GM23338 (cell line): ENCODE measurements at regions not wholly inside any gene's neighbourhood (a gene's known extent, or its start where the extent isn't known, plus 50 kb on each side); places are given as distances from the start of the nearest gene placed in this dataset.

ENCODE experiments used
- ATAC-seq: fragments of 200-7000 bp; cut with Tn5 transposase; 3 replicates; pipeline ENCODE4 v1.9.1; 2020
- DNase-seq: peaks from one replicate; pipeline ENCODE4 v3.0.0-alpha.2; 2015; ENCODE audit warnings: low spot score
- H2AFZ ChIP-seq: fragments of 200-600 bp; sonication (generic); 2 replicates; pipeline ENCODE4 v1.8.0; 2016; ENCODE audit warnings: antibody characterized with exemption, mild to moderate bottlenecking, moderate library complexity
- H3F3A ChIP-seq: fragments of 200-600 bp; sonication (generic); replicated peaks from 2 replicates; pipeline ENCODE4 v1.8.0; 2017; ENCODE audit warnings: antibody characterized with exemption, mixed run types, low read depth
- H3K27ac ChIP-seq: fragments of 200-600 bp; sonication (generic); 2 replicates; pipeline ENCODE4 v1.6.1; 2016; ENCODE audit warnings: low read depth
- H3K27me3 ChIP-seq: fragments of 200-600 bp; sonication (generic); 2 replicates; pipeline ENCODE4 v1.8.0; 2016; ENCODE audit warnings: mild to moderate bottlenecking, mixed run types, moderate library complexity; ENCODE audit not compliant: insufficient read depth
- H3K36me3 ChIP-seq: fragments of 200-600 bp; sonication (generic); 2 replicates; pipeline ENCODE4 v1.8.0; 2016; ENCODE audit warnings: mild to moderate bottlenecking; ENCODE audit not compliant: insufficient read depth
- H3K4me1 ChIP-seq: fragments of 200-600 bp; sonication (generic); 2 replicates; pipeline ENCODE4 v1.8.0; 2016; ENCODE audit warnings: mild to moderate bottlenecking, moderate library complexity; ENCODE audit not compliant: insufficient read depth
- H3K4me2 ChIP-seq: fragments of 200-600 bp; sonication (generic); 2 replicates; pipeline ENCODE4 v1.7.1; 2017; ENCODE audit warnings: mixed run types
- H3K4me3 ChIP-seq: fragments of 200-600 bp; sonication (generic); 2 replicates; pipeline ENCODE4 v1.6.1; 2016; ENCODE audit warnings: mixed run types
- H3K79me2 ChIP-seq: fragments of 200-600 bp; sonication (generic); replicated peaks from 2 replicates; pipeline ENCODE4 v1.8.0; 2017; ENCODE audit warnings: mild to moderate bottlenecking; ENCODE audit not compliant: insufficient read depth
- H3K9me2 ChIP-seq: fragments of 200-600 bp; sonication (generic); 2 replicates; pipeline ENCODE4 v1.8.0; 2017; ENCODE audit not compliant: insufficient read depth
- H4K20me1 ChIP-seq: fragments of 200-600 bp; sonication (generic); replicated peaks from 2 replicates; pipeline ENCODE4 v1.8.0; 2017; ENCODE audit warnings: mild to moderate bottlenecking; ENCODE audit not compliant: insufficient read depth
- H3K27ac Mint-ChIP-seq: 2 replicates; pipeline ENCODE4 v1.8.0; 2020; ENCODE audit warnings: inconsistent platforms, mild to moderate bottlenecking, moderate library complexity, mixed read lengths
- H3K27me3 Mint-ChIP-seq: 3 replicates; pipeline ENCODE4 v1.8.0; 2022; ENCODE audit warnings: low read depth, mild to moderate bottlenecking, moderate library complexity, mixed read lengths, inconsistent platforms; ENCODE audit not compliant: insufficient read depth, poor library complexity
- H3K36me3 Mint-ChIP-seq: 3 replicates; pipeline ENCODE4 v1.8.0; 2021; ENCODE audit warnings: low read depth, mild to moderate bottlenecking, inconsistent platforms, moderate library complexity, mixed read lengths
- H3K4me1 Mint-ChIP-seq: 3 replicates; pipeline ENCODE4 v1.8.0; 2020; ENCODE audit warnings: mild to moderate bottlenecking, inconsistent platforms, mixed read lengths
- H3K4me3 Mint-ChIP-seq: 3 replicates; pipeline ENCODE4 v1.8.0; 2021; ENCODE audit warnings: moderate library complexity, mild to moderate bottlenecking, inconsistent platforms, mixed read lengths
- H3K9me3 Mint-ChIP-seq: 3 replicates; pipeline ENCODE4 v1.8.0; 2020; ENCODE audit warnings: moderate library complexity, mild to moderate bottlenecking, inconsistent platforms, mixed read lengths
- CREB1 ChIP-seq: fragments of 250-450 bp; sonication (Bioruptor Pico); IDR thresholded peaks from 2 replicates; pipeline ENCODE4 v1.5.0; 2020; ENCODE audit warnings: low read depth, mild to moderate bottlenecking, moderate library complexity
- EZH2 ChIP-seq: fragments of 200-600 bp; sonication (generic); IDR thresholded peaks from one replicate; pipeline ENCODE4 v1.8.0; 2017; ENCODE audit warnings: antibody characterized with exemption, mild to moderate bottlenecking, low read depth; ENCODE audit not compliant: unreplicated experiment
- EZH2phosphoT487 ChIP-seq: fragments of 200-600 bp; sonication (generic); IDR thresholded peaks from one replicate; pipeline ENCODE4 v1.8.1; 2018; ENCODE audit warnings: antibody characterized with exemption; ENCODE audit not compliant: unreplicated experiment
- JUNB ChIP-seq: IDR thresholded peaks from one replicate; pipeline ENCODE4 v1.6.1; 2016; ENCODE audit warnings: antibody characterized with exemption; ENCODE audit not compliant: unreplicated experiment
- NANOG ChIP-seq: IDR thresholded peaks from 2 replicates; pipeline ENCODE4 v1.6.1; 2016; ENCODE audit warnings: antibody characterized with exemption, borderline replicate concordance
- POLR2AphosphoS5 ChIP-seq: IDR thresholded peaks from 2 replicates; pipeline ENCODE4 v1.6.1; 2016; ENCODE audit warnings: antibody characterized with exemption, low read depth
- STAT1 ChIP-seq: IDR thresholded peaks from one replicate; pipeline ENCODE4 v1.6.1; 2016; ENCODE audit warnings: antibody characterized with exemption; ENCODE audit not compliant: unreplicated experiment
- ZNF114 ChIP-seq: fragments of 250-450 bp; sonication (Bioruptor Pico); IDR thresholded peaks from 2 replicates; pipeline ENCODE4 v1.5.0; 2020; ENCODE audit warnings: mild to moderate bottlenecking, moderate library complexity
- ZNF331 ChIP-seq: fragments of 250-450 bp; sonication (Bioruptor Pico); IDR thresholded peaks from 2 replicates; pipeline ENCODE4 v1.5.0; 2020; ENCODE audit warnings: low read depth, mild to moderate bottlenecking, moderate library complexity
- TF ChIP-seq, protein P1 (sequence below): IDR thresholded peaks from 2 replicates; pipeline ENCODE4 v1.6.1; 2016; ENCODE audit warnings: antibody characterized with exemption
- TF ChIP-seq, protein P2 (sequence below): fragments of 250-450 bp; sonication (Bioruptor Pico); IDR thresholded peaks from 2 replicates; pipeline ENCODE4 v1.5.0; 2020; ENCODE audit warnings: mild to moderate bottlenecking, moderate library complexity
- TF ChIP-seq, protein P3 (sequence below), 2 experiments: fragments of 200-600 bp in 1 of 2; sonication (generic) in 1 of 2; conservative IDR thresholded peaks; 2 replicates each; pipeline versions ENCODE4 v1.5.1 to v1.6.1; 2016 to 2017; ENCODE audit warnings: antibody characterized with exemption in 2 of 2, low read depth in 2 of 2, mild to moderate bottlenecking in 2 of 2, moderate library complexity in 1 of 2
- TF ChIP-seq, protein P4 (sequence below): IDR thresholded peaks from one replicate; pipeline ENCODE4 v1.6.1; 2018; ENCODE audit warnings: antibody characterized with exemption; ENCODE audit not compliant: unreplicated experiment

DNA sequence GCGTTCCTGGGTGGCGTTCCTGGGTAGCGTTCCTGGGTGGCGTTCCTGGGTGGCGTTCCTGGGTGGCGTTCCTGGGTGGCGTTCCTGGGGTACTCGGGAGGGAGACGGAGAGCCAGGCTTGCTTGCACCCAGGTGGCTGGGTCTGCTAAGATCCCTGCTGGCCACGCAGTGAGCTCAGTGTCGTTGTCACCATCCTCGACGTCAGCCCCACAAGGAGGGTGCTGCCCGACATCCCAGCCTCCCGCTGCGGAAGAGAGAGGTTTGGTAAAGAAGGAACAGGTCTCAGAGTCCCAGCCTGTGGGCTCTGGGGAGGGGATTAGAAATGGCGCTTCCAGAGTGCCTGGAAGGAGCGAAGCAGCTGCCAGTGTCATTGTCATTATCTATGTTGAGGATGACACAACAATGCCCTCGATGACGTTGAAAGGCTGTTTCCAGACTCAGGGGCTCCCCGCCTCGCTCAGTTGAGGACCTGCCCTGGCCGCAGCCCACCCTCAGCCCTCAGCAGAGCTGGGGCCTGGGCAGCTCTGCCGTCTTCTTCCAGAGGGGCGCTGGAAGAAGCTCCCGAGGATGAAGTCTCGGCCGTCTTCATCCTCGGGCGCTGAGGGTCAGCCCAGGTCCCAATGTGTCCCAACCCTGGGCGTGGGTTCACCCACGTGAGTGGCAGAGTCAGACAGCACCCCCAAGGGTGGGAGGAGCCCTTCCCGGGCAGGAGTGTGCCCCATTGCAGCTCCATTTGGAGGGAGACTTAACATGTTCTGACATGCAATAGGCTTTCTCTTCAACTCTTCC, 328.8 kb downstream of the ADGRD1 start:
- no peaks in the 10 kb centered on the region for H3K4me1 ChIP-seq
- H3K79me2 ChIP-seq, result no peaks in the 10 kb centered on the region
- H2AFZ ChIP-seq, result no peak overlapping the region
- no peak overlapping the region for H3K27ac ChIP-seq
- no peak for DNase-seq
- no peaks in the 10 kb centered on the region for H3K27me3 ChIP-seq
- TF ChIP-seq EZH2 (no peak), EZH2phosphoT487 (no peak), CREB1 (no peak), ZNF114 (no peak), POLR2AphosphoS5 (no peak), STAT1 (no peak), JUNB (no peak), ZNF331 (CRISPR knock-in tag) (no peak), NANOG (no peak)
- TF ChIP-seq, protein P1, sequence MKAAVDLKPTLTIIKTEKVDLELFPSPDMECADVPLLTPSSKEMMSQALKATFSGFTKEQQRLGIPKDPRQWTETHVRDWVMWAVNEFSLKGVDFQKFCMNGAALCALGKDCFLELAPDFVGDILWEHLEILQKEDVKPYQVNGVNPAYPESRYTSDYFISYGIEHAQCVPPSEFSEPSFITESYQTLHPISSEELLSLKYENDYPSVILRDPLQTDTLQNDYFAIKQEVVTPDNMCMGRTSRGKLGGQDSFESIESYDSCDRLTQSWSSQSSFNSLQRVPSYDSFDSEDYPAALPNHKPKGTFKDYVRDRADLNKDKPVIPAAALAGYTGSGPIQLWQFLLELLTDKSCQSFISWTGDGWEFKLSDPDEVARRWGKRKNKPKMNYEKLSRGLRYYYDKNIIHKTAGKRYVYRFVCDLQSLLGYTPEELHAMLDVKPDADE, result no peak
- TF ChIP-seq, protein P2, sequence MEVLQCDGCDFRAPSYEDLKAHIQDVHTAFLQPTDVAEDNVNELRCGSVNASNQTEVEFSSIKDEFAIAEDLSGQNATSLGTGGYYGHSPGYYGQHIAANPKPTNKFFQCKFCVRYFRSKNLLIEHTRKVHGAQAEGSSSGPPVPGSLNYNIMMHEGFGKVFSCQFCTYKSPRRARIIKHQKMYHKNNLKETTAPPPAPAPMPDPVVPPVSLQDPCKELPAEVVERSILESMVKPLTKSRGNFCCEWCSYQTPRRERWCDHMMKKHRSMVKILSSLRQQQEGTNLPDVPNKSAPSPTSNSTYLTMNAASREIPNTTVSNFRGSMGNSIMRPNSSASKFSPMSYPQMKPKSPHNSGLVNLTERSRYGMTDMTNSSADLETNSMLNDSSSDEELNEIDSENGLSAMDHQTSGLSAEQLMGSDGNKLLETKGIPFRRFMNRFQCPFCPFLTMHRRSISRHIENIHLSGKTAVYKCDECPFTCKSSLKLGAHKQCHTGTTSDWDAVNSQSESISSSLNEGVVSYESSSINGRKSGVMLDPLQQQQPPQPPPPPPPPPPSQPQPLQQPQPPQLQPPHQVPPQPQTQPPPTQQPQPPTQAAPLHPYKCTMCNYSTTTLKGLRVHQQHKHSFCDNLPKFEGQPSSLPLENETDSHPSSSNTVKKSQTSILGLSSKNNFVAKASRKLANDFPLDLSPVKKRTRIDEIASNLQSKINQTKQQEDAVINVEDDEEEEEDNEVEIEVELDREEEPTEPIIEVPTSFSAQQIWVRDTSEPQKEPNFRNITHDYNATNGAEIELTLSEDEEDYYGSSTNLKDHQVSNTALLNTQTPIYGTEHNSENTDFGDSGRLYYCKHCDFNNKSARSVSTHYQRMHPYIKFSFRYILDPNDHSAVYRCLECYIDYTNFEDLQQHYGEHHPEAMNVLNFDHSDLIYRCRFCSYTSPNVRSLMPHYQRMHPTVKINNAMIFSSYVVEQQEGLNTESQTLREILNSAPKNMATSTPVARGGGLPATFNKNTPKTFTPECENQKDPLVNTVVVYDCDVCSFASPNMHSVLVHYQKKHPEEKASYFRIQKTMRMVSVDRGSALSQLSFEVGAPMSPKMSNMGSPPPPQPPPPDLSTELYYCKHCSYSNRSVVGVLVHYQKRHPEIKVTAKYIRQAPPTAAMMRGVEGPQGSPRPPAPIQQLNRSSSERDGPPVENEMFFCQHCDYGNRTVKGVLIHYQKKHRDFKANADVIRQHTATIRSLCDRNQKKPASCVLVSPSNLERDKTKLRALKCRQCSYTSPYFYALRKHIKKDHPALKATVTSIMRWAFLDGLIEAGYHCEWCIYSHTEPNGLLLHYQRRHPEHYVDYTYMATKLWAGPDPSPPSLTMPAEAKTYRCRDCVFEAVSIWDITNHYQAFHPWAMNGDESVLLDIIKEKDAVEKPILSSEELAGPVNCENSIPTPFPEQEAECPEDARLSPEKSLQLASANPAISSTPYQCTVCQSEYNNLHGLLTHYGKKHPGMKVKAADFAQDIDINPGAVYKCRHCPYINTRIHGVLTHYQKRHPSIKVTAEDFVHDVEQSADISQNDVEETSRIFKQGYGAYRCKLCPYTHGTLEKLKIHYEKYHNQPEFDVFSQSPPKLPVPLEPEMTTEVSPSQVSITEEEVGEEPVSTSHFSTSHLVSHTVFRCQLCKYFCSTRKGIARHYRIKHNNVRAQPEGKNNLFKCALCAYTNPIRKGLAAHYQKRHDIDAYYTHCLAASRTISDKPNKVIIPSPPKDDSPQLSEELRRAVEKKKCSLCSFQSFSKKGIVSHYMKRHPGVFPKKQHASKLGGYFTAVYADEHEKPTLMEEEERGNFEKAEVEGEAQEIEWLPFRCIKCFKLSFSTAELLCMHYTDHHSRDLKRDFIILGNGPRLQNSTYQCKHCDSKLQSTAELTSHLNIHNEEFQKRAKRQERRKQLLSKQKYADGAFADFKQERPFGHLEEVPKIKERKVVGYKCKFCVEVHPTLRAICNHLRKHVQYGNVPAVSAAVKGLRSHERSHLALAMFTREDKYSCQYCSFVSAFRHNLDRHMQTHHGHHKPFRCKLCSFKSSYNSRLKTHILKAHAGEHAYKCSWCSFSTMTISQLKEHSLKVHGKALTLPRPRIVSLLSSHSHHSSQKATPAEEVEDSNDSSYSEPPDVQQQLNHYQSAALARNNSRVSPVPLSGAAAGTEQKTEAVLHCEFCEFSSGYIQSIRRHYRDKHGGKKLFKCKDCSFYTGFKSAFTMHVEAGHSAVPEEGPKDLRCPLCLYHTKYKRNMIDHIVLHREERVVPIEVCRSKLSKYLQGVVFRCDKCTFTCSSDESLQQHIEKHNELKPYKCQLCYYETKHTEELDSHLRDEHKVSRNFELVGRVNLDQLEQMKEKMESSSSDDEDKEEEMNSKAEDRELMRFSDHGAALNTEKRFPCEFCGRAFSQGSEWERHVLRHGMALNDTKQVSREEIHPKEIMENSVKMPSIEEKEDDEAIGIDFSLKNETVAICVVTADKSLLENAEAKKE, result no peak
- TF ChIP-seq, protein P3, sequence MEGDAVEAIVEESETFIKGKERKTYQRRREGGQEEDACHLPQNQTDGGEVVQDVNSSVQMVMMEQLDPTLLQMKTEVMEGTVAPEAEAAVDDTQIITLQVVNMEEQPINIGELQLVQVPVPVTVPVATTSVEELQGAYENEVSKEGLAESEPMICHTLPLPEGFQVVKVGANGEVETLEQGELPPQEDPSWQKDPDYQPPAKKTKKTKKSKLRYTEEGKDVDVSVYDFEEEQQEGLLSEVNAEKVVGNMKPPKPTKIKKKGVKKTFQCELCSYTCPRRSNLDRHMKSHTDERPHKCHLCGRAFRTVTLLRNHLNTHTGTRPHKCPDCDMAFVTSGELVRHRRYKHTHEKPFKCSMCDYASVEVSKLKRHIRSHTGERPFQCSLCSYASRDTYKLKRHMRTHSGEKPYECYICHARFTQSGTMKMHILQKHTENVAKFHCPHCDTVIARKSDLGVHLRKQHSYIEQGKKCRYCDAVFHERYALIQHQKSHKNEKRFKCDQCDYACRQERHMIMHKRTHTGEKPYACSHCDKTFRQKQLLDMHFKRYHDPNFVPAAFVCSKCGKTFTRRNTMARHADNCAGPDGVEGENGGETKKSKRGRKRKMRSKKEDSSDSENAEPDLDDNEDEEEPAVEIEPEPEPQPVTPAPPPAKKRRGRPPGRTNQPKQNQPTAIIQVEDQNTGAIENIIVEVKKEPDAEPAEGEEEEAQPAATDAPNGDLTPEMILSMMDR (conservative IDR thresholded peaks at IDR 0.05; ENCODE audit: low read depth in 2 of 2), result no peak
- TF ChIP-seq, protein P4, sequence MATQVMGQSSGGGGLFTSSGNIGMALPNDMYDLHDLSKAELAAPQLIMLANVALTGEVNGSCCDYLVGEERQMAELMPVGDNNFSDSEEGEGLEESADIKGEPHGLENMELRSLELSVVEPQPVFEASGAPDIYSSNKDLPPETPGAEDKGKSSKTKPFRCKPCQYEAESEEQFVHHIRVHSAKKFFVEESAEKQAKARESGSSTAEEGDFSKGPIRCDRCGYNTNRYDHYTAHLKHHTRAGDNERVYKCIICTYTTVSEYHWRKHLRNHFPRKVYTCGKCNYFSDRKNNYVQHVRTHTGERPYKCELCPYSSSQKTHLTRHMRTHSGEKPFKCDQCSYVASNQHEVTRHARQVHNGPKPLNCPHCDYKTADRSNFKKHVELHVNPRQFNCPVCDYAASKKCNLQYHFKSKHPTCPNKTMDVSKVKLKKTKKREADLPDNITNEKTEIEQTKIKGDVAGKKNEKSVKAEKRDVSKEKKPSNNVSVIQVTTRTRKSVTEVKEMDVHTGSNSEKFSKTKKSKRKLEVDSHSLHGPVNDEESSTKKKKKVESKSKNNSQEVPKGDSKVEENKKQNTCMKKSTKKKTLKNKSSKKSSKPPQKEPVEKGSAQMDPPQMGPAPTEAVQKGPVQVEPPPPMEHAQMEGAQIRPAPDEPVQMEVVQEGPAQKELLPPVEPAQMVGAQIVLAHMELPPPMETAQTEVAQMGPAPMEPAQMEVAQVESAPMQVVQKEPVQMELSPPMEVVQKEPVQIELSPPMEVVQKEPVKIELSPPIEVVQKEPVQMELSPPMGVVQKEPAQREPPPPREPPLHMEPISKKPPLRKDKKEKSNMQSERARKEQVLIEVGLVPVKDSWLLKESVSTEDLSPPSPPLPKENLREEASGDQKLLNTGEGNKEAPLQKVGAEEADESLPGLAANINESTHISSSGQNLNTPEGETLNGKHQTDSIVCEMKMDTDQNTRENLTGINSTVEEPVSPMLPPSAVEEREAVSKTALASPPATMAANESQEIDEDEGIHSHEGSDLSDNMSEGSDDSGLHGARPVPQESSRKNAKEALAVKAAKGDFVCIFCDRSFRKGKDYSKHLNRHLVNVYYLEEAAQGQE, result no peak
- no peak overlapping the region for H3K4me2 ChIP-seq
- no peak for ATAC-seq
- H3K9me2 ChIP-seq, result no peaks in the 10 kb centered on the region
- H4K20me1 ChIP-seq, result no peaks in the 10 kb centered on the region
- no peaks in the 10 kb centered on the region for H3F3A ChIP-seq
- H3K4me3 Mint-ChIP-seq, result no peak overlapping the region
- no peaks in the 10 kb centered on the region; the same call in 2 of the 3 replicates for H3K36me3 Mint-ChIP-seq
- H3K27ac Mint-ChIP-seq, result no peak overlapping the region
- peaks cover 2% of the 10 kb centered on the region; the same call in 1 of the 3 replicates for H3K9me3 Mint-ChIP-seq
- peaks cover 7% of the 10 kb centered on the region for H3K4me1 Mint-ChIP-seq
- peaks cover 7% of the 10 kb centered on the region for H3K27me3 Mint-ChIP-seq
- no peak overlapping the region for H3K4me3 ChIP-seq
- no peaks in the 10 kb centered on the region for H3K36me3 ChIP-seq
